OCI-LY1 (cell line): ENCODE measurements at regions not wholly inside any gene's neighbourhood (a gene's known extent, or its start where the extent isn't known, plus 50 kb on each side); places are given as distances from the start of the nearest gene placed in this dataset.

Experiments used
- H2AFZ ChIP-seq: fragments of 200-600 bp; sonication (generic), shearing (Covaris generic); 2 replicates; pipeline ENCODE4 v1.6.0; 2014; ENCODE audit warnings: antibody characterized with exemption, mild to moderate bottlenecking, low read length
- H3F3A ChIP-seq: fragments of 200-600 bp; sonication (generic), shearing (Covaris generic); 2 replicates; pipeline ENCODE4 v1.6.0; 2014; ENCODE audit warnings: mild to moderate bottlenecking, antibody characterized with exemption, low read length, moderate library complexity; ENCODE audit not compliant: insufficient read depth
- H3K27ac ChIP-seq: fragments of 200-600 bp; sonication (generic); 2 replicates; pipeline ENCODE4 v1.5.1; 2014; ENCODE audit warnings: low read length, mixed run types, mild to moderate bottlenecking, low read depth; ENCODE audit not compliant: poor library complexity, severe bottlenecking
- H3K27me3 ChIP-seq: fragments of 200-600 bp; sonication (generic); 2 replicates; pipeline ENCODE4 v1.6.0; 2014; ENCODE audit warnings: antibody characterized with exemption, mild to moderate bottlenecking, low read length, moderate library complexity; ENCODE audit not compliant: insufficient read depth
- H3K36me3 ChIP-seq: fragments of 200-600 bp; sonication (generic); 2 replicates; pipeline ENCODE4 v1.6.1; 2014; ENCODE audit warnings: mild to moderate bottlenecking, antibody characterized with exemption, low read length, moderate library complexity, mixed read lengths; ENCODE audit not compliant: insufficient read depth
- H3K4me1 ChIP-seq: fragments of 200-600 bp; sonication (generic); 2 replicates; pipeline ENCODE4 v1.5.1; 2014; ENCODE audit warnings: mild to moderate bottlenecking, low read length, moderate library complexity; ENCODE audit not compliant: insufficient read depth, severe bottlenecking
- H3K4me2 ChIP-seq: fragments of 200-600 bp; sonication (generic), shearing (Covaris generic); 2 replicates; pipeline ENCODE4 v1.6.1; 2014; ENCODE audit warnings: low read length
- H3K4me3 ChIP-seq: fragments of 200-600 bp; sonication (generic); 2 replicates; pipeline ENCODE4 v1.5.1; 2014; ENCODE audit warnings: low read length, low read depth, mild to moderate bottlenecking, mixed read lengths; ENCODE audit not compliant: poor library complexity, severe bottlenecking
- H3K79me2 ChIP-seq: fragments of 200-600 bp; shearing (Covaris generic); 2 replicates; pipeline ENCODE4 v1.6.1; 2016; ENCODE audit warnings: mixed run types, low read length, mixed read lengths; ENCODE audit not compliant: insufficient read depth
- H3K9ac ChIP-seq: fragments of 200-600 bp; sonication (generic), shearing (Covaris generic); 2 replicates; pipeline ENCODE4 v1.6.1; 2014; ENCODE audit warnings: mild to moderate bottlenecking, low read length, mixed read lengths
- H3K9me2 ChIP-seq: fragments of 200-600 bp; sonication (generic), shearing (Covaris generic); 2 replicates; pipeline ENCODE4 v1.6.1; 2014; ENCODE audit warnings: low read depth, mild to moderate bottlenecking, low read length, mixed read lengths
- H3K9me3 ChIP-seq: fragments of 200-600 bp; shearing (Covaris generic); 2 replicates; pipeline ENCODE4 v1.6.1; 2014; ENCODE audit warnings: low read length, mixed read lengths
- H4K20me1 ChIP-seq: fragments of 200-600 bp; sonication (generic), shearing (Covaris generic); 2 replicates; pipeline ENCODE4 v1.6.0; 2016; ENCODE audit warnings: mild to moderate bottlenecking, low read length; ENCODE audit not compliant: insufficient read depth
- EZH2 ChIP-seq: fragments of 200-600 bp; sonication (generic), shearing (Covaris generic); IDR thresholded peaks from 2 replicates; pipeline ENCODE4 v1.8.0; 2017; ENCODE audit warnings: borderline replicate concordance, mixed run types, mild to moderate bottlenecking, antibody characterized with exemption, low read length, moderate library complexity, mixed read lengths
- TF ChIP-seq, protein P1 (sequence below): fragments of 200-600 bp; sonication (generic), shearing (Covaris generic); IDR thresholded peaks from 2 replicates; pipeline ENCODE4 v1.5.1; 2017; ENCODE audit warnings: mild to moderate bottlenecking, antibody characterized with exemption, low read length, moderate library complexity, mixed read lengths

DNA sequence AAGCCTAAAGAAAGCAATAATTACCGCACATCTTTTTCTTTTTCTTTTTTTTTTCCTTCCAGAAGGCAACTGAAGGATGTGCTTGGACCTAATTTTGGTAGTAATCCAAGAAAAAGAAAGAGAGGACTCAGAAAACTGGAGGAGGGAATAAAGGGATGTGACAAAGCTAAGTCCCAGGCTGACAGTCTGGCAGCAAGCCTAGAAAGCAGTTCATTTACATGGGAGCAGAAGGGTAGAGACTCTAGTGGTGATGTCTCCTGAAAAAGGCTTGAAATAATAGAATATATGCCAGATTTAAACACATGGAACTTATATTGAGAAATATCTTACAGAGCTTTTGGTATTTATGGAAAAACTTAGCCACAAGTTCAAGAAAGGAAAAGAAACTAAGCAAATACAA is 101.0 kb upstream of the SHISA6 start:
- no peak overlapping the region for H3K4me3 ChIP-seq
- TF ChIP-seq, protein P1, sequence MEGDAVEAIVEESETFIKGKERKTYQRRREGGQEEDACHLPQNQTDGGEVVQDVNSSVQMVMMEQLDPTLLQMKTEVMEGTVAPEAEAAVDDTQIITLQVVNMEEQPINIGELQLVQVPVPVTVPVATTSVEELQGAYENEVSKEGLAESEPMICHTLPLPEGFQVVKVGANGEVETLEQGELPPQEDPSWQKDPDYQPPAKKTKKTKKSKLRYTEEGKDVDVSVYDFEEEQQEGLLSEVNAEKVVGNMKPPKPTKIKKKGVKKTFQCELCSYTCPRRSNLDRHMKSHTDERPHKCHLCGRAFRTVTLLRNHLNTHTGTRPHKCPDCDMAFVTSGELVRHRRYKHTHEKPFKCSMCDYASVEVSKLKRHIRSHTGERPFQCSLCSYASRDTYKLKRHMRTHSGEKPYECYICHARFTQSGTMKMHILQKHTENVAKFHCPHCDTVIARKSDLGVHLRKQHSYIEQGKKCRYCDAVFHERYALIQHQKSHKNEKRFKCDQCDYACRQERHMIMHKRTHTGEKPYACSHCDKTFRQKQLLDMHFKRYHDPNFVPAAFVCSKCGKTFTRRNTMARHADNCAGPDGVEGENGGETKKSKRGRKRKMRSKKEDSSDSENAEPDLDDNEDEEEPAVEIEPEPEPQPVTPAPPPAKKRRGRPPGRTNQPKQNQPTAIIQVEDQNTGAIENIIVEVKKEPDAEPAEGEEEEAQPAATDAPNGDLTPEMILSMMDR: no peak
- no peak for TF ChIP-seq EZH2

DNA sequence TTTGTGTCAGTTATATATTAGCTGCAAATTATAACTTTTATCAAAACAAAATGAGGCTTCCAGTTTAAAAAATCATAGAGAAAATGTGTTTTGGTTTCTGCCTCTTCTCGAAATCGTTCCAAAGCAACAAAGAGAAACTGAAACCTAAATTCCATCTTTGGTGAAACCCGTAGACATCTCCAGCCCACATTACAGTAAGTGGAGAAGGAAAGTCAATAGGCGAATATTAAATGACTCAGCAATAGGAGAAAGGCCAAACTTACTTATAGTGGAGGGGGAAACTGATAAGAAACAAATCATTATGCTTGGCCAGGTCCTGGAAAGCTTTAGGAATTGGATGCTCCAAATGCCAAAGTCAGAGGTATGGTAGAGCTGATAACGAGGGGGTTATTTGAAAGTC is 103.0 kb upstream of the SHISA6 start:
- TF ChIP-seq EZH2: no peak
- TF ChIP-seq, protein P1: no peak
- no peak overlapping the region for H3K4me2 ChIP-seq
- H3K9ac ChIP-seq: no peak overlapping the region
- no peaks in the 10 kb centered on the region for H3K4me1 ChIP-seq
- no peak overlapping the region for H3K4me3 ChIP-seq
- H3K27me3 ChIP-seq: no peaks in the 10 kb centered on the region
- no peaks in the 10 kb centered on the region for H3K9me3 ChIP-seq
- no peak overlapping the region for H3K27ac ChIP-seq
- no peaks in the 10 kb centered on the region for H3K79me2 ChIP-seq
- H2AFZ ChIP-seq: no peak overlapping the region
- H3K36me3 ChIP-seq: no peaks in the 10 kb centered on the region
- H3K9me2 ChIP-seq: no peaks in the 10 kb centered on the region
- H3F3A ChIP-seq: no peaks in the 10 kb centered on the region
- no peaks in the 10 kb centered on the region for H4K20me1 ChIP-seq

More for the DNA sequence above, 101.0 kb upstream of the SHISA6 start:
- H2AFZ ChIP-seq: no peak overlapping the region
- H3K9ac ChIP-seq: no peak overlapping the region
- H3K9me2 ChIP-seq: no peaks in the 10 kb centered on the region
- no peaks in the 10 kb centered on the region for H3K36me3 ChIP-seq
- H3K4me1 ChIP-seq: no peaks in the 10 kb centered on the region
- no peaks in the 10 kb centered on the region for H3F3A ChIP-seq
- H3K27ac ChIP-seq: no peak overlapping the region
- H3K27me3 ChIP-seq: no peaks in the 10 kb centered on the region
- H3K79me2 ChIP-seq: no peaks in the 10 kb centered on the region
- no peaks in the 10 kb centered on the region for H4K20me1 ChIP-seq
- H3K9me3 ChIP-seq: no peaks in the 10 kb centered on the region
- H3K4me2 ChIP-seq: no peak overlapping the region

DNA sequence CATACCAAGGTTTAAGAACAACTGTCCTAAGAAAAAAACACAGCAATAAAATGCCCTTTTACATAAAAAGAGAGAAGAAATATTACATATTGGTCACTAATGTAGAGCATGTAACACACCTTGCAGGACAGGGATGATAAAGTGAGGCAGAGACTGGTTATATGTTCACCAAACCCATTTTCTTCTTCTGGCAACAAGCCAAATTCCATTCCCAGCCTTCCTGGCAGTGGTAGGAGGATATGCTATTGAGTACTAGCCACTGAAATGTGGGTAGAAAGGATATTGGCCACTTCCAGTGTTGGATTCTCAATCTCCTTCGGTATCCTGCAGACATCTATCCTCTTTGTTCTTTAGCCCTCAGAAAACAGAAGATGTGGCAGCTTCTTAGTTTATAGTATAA is 105.2 kb upstream of the SHISA6 start:
- Histone ChIP-seq H4K20me1 (no peaks in the 10 kb centered on the region), H3F3A (no peaks in the 10 kb centered on the region), H3K4me1 (no peaks in the 10 kb centered on the region), H3K9me2 (no peaks in the 10 kb centered on the region), H3K27ac (no peak overlapping the region), H3K79me2 (no peaks in the 10 kb centered on the region), H3K4me2 (no peak overlapping the region), H3K9ac (no peak overlapping the region), H3K9me3 (no peaks in the 10 kb centered on the region), H3K27me3 (no peaks in the 10 kb centered on the region), H2AFZ (no peak overlapping the region), H3K4me3 (no peak overlapping the region), H3K36me3 (no peaks in the 10 kb centered on the region)
- TF ChIP-seq, protein P1: no peak
- no peak for TF ChIP-seq EZH2
